Uterus (tissue), 3 donors: ENCODE measurements at regions not wholly inside any gene's neighbourhood (a gene's known extent, or its start where the extent isn't known, plus 50 kb on each side); places are given as distances from the start of the nearest gene placed in this dataset.

Experiments used
- DNase-seq, 2 donors: peaks; one replicate each; pipeline ENCODE4 v3.0.0-alpha.2; 2019 to 2020
- H3K27ac ChIP-seq, 2 donors: fragments of 200-600 bp; sonication (generic); 1 replicate in 1 of 2; 2 replicates in 1 of 2; pipeline ENCODE4 v1.5.1; 2016 to 2018
- H3K27me3 ChIP-seq, 2 donors: fragments of 200-600 bp; sonication (generic); one replicate each; pipeline ENCODE4 v1.5.1; 2018 to 2019; ENCODE audit warnings: control low read depth in 1 of 2
- H3K36me3 ChIP-seq, 2 donors: fragments of 200-600 bp; sonication (generic); one replicate each; pipeline ENCODE4 v1.5.1; 2019; ENCODE audit warnings: control low read depth in 1 of 2
- H3K4me1 ChIP-seq, 2 donors: fragments of 200-600 bp; sonication (generic); one replicate each; pipeline ENCODE4 v1.5.1; 2018 to 2019; ENCODE audit warnings: control low read depth in 1 of 2
- H3K4me3 ChIP-seq, 2 donors: fragments of 200-600 bp; sonication (generic); 1 replicate in 1 of 2; 2 replicates in 1 of 2; pipeline ENCODE4 v1.5.1; 2018 to 2019; ENCODE audit warnings: mild to moderate bottlenecking in 1 of 2
- H3K9me3 ChIP-seq, 2 donors: fragments of 200-600 bp; sonication (generic); one replicate each; pipeline ENCODE4 v1.5.1; 2019; ENCODE audit warnings: control low read depth in 1 of 2
- CTCF ChIP-seq, 4 experiments: fragments of 200-600 bp in 2 of 4; fragments of 450-650 bp in 2 of 4; sonication (generic) in 2 of 4; IDR thresholded peaks; one replicate each; pipeline ENCODE4 v1.5.1; 2016 to 2019; ENCODE audit warnings: antibody characterized with exemption in 4 of 4, mild to moderate bottlenecking in 2 of 4, moderate library complexity in 1 of 4
- POLR2A ChIP-seq, 2 donors: fragments of 450-650 bp; IDR thresholded peaks; one replicate each; pipeline ENCODE4 v1.6.1; 2016; ENCODE audit warnings: antibody characterized with exemption in 2 of 2, mild to moderate bottlenecking in 1 of 2, moderate library complexity in 1 of 2
- intact Hi-C: fragments of 100-400 bp; cut with DNase I; formaldehyde crosslinking; loops from one replicate; pipeline ENCODE4 v1.15.1; 2023; ENCODE audit warnings: low total_unique reads
- donor health status: DM: yes; HTN: yes; CAD: no.

GRCh38 chr5:136620621-136621020, 255.3 kb upstream of the TRPC7 start:
- TF ChIP-seq CTCF (IDR thresholded peaks at IDR 0.05) = no peak
- no peaks in the 10 kb centered on the region for H3K9me3 ChIP-seq
- intact Hi-C loops = no loop called here
- no peak overlapping the region for H3K27ac ChIP-seq
- no peaks in the 10 kb centered on the region for H3K4me1 ChIP-seq
- H3K36me3 ChIP-seq = no peaks in the 10 kb centered on the region
- DNase-seq = no peak
- H3K27me3 ChIP-seq = no peaks in the 10 kb centered on the region
- H3K4me3 ChIP-seq = no peak overlapping the region

GRCh38 chr5:136620016-136620419, 254.7 kb upstream of the TRPC7 start:
- Histone ChIP-seq H3K4me1 (no peaks in the 10 kb centered on the region), H3K27me3 (no peaks in the 10 kb centered on the region), H3K27ac (no peak overlapping the region), H3K4me3 (no peak overlapping the region), H3K9me3 (no peaks in the 10 kb centered on the region), H3K36me3 (no peaks in the 10 kb centered on the region)
- DNase-seq = no peak
- intact Hi-C loops = no loop called here
- no peak for TF ChIP-seq POLR2A (IDR thresholded peaks at IDR 0.05)
- no peak for TF ChIP-seq CTCF (IDR thresholded peaks at IDR 0.05)

GRCh38 chr5:136619556-136619955, 254.2 kb upstream of the TRPC7 start:
- TF ChIP-seq POLR2A (IDR thresholded peaks at IDR 0.05) (no peak), CTCF (IDR thresholded peaks at IDR 0.05) (no peak)
- Histone ChIP-seq H3K4me3 (no peak overlapping the region), H3K9me3 (no peaks in the 10 kb centered on the region), H3K27ac (no peak overlapping the region), H3K4me1 (no peaks in the 10 kb centered on the region), H3K36me3 (no peaks in the 10 kb centered on the region), H3K27me3 (no peaks in the 10 kb centered on the region)
- intact Hi-C loops = no loop called here
- DNase-seq = no peak

- Histone ChIP-seq H3K36me3 (no peaks in the 10 kb centered on the region), H3K4me3 (no peak overlapping the region), H3K4me1 (no peaks in the 10 kb centered on the region), H3K9me3 (no peaks in the 10 kb centered on the region), H3K27ac (no peak overlapping the region), H3K27me3 (no peaks in the 10 kb centered on the region)
- intact Hi-C loops = no loop called here
- no peak for DNase-seq
- TF ChIP-seq CTCF (IDR thresholded peaks at IDR 0.05) = no peak
- no peak for TF ChIP-seq POLR2A (IDR thresholded peaks at IDR 0.05)
Observed at GRCh38 chr5:136615251-136616119, 250.1 kb upstream of the TRPC7 start.

- intact Hi-C loops = no loop called here
- H3K27ac ChIP-seq = no peak overlapping the region
- DNase-seq = no peak
- no peak overlapping the region for H3K4me3 ChIP-seq
- no peaks in the 10 kb centered on the region for H3K27me3 ChIP-seq
- H3K9me3 ChIP-seq = no peaks in the 10 kb centered on the region
- no peaks in the 10 kb centered on the region for H3K4me1 ChIP-seq
- TF ChIP-seq CTCF (IDR thresholded peaks at IDR 0.05) (no peak), POLR2A (IDR thresholded peaks at IDR 0.05) (no peak)
- no peaks in the 10 kb centered on the region for H3K36me3 ChIP-seq
Observed at GRCh38 chr5:136613230-136613629, 247.9 kb upstream of the TRPC7 start.
